Fibroblast of lung (primary cell): ENCODE measurements at regions not wholly inside any gene's neighbourhood (a gene's known extent, or its start where the extent isn't known, plus 50 kb on each side); places are given as distances from the start of the nearest gene placed in this dataset.
A peak's percentile ranks its signal among the peaks of the same experiment; 100 is the strongest.

ENCODE experiments used
- DNase-seq, 2 donors: peaks; one replicate each; pipeline versions ENCODE4 v3.0.0 to v3.0.0-alpha.2; 2010; ENCODE audit warnings: low read depth in 2 of 2
- H2AFZ ChIP-seq: 2 replicates; pipeline ENCODE4 v1.5.1; 2012; ENCODE audit warnings: low read length, control low read depth, inconsistent platforms
- H3K27ac ChIP-seq: 2 replicates; pipeline ENCODE4 v1.5.1; 2011; ENCODE audit warnings: low read length, control low read depth; ENCODE audit not compliant: insufficient read depth
- H3K27me3 ChIP-seq: 2 replicates; pipeline ENCODE4 v1.5.1; 2011; ENCODE audit warnings: mild to moderate bottlenecking, low read length; ENCODE audit not compliant: control insufficient read depth, insufficient read depth
- H3K36me3 ChIP-seq: 2 replicates; pipeline ENCODE4 v1.5.1; 2011; ENCODE audit warnings: low read length; ENCODE audit not compliant: control insufficient read depth, insufficient read depth
- H3K4me1 ChIP-seq: 2 replicates; pipeline ENCODE4 v1.5.1; 2011; ENCODE audit warnings: low read length; ENCODE audit not compliant: control insufficient read depth, insufficient read depth; ENCODE audit errors: extremely low read depth
- H3K4me2 ChIP-seq: 2 replicates; pipeline ENCODE4 v1.5.1; 2011; ENCODE audit warnings: low read length, control low read depth; ENCODE audit not compliant: insufficient read depth; ENCODE audit errors: extremely low read depth
- H3K4me3 ChIP-seq, 4 experiments: fragments of 200-600 bp in 1 of 4; sonication (generic) in 1 of 4; replicated peaks in 1 of 4; 2 replicates each; pipeline ENCODE4 v1.5.1; 2011 to 2016; ENCODE audit warnings: low read length in 4 of 4, low read depth in 3 of 4, mild to moderate bottlenecking in 3 of 4, control low read depth in 2 of 4, inconsistent platforms in 1 of 4, mixed read lengths in 1 of 4; ENCODE audit not compliant: insufficient read depth in 1 of 4; ENCODE audit errors: control extremely low read depth in 1 of 4
- H3K79me2 ChIP-seq: 2 replicates; pipeline ENCODE4 v1.5.1; 2012; ENCODE audit warnings: mild to moderate bottlenecking, low read length, inconsistent platforms; ENCODE audit not compliant: control insufficient read depth, insufficient read depth
- H3K9ac ChIP-seq: 2 replicates; pipeline ENCODE4 v1.5.1; 2011; ENCODE audit warnings: mild to moderate bottlenecking, low read length, control low read depth; ENCODE audit not compliant: insufficient read depth
- H3K9me3 ChIP-seq: 2 replicates; pipeline ENCODE4 v1.5.1; 2012; ENCODE audit warnings: low read depth, low read length; ENCODE audit not compliant: control insufficient read depth, insufficient read depth
- H4K20me1 ChIP-seq: 2 replicates; pipeline ENCODE4 v1.5.1; 2011; ENCODE audit warnings: low read length; ENCODE audit not compliant: control insufficient read depth, insufficient read depth; ENCODE audit errors: extremely low read depth
- CTCF ChIP-seq, 2 donors: IDR thresholded peaks in 1 of 2; conservative IDR thresholded peaks in 1 of 2; 1 replicate in 1 of 2; 2 replicates in 1 of 2; pipeline ENCODE4 v1.5.1; 2011 to 2012; ENCODE audit warnings: low read length in 2 of 2, control low read depth in 1 of 2, inconsistent platforms in 1 of 2, low read depth in 1 of 2, mild to moderate bottlenecking in 1 of 2
- EZH2 ChIP-seq: IDR thresholded peaks from 2 replicates; pipeline ENCODE4 v1.5.1; 2012; ENCODE audit warnings: low read length, control low read depth, mild to moderate bottlenecking; ENCODE audit errors: missing control alignments

GRCh38 chr1:195748969-195749368, 859.3 kb downstream of the KCNT2 start:
- DNase-seq = no peak
- Histone ChIP-seq H3K27ac (no peak overlapping the region), H3K4me2 (no peak overlapping the region), H3K9me3 (no peaks in the 10 kb centered on the region), H3K4me1 (no peaks in the 10 kb centered on the region), H4K20me1 (no peaks in the 10 kb centered on the region), H3K27me3 (no peaks in the 10 kb centered on the region), H3K4me3 (no peak overlapping the region), H3K36me3 (no peaks in the 10 kb centered on the region), H3K79me2 (no peaks in the 10 kb centered on the region), H3K9ac (no peak overlapping the region), H2AFZ (no peak overlapping the region)
- no peak for TF ChIP-seq CTCF (conservative IDR thresholded peaks at IDR 0.05 in 1 of 2, IDR thresholded peaks at IDR 0.05 in 1 of 2; ENCODE audit: low read depth in 1 of 2, low read length in 2 of 2)
- no peak for TF ChIP-seq EZH2

GRCh38 chr1:195745189-195746010, 862.8 kb downstream of the KCNT2 start:
- Histone ChIP-seq H3K27me3 (no peaks in the 10 kb centered on the region), H2AFZ (no peak overlapping the region), H3K9ac (no peak overlapping the region), H3K4me1 (no peaks in the 10 kb centered on the region), H3K36me3 (no peaks in the 10 kb centered on the region), H3K4me2 (no peak overlapping the region), H3K27ac (no peak overlapping the region), H4K20me1 (no peaks in the 10 kb centered on the region), H3K9me3 (no peaks in the 10 kb centered on the region), H3K79me2 (no peaks in the 10 kb centered on the region), H3K4me3 (no peak overlapping the region)
- TF ChIP-seq CTCF (conservative IDR thresholded peaks at IDR 0.05 in 1 of 2, IDR thresholded peaks at IDR 0.05 in 1 of 2; ENCODE audit: low read depth in 1 of 2, low read length in 2 of 2) = no peak
- TF ChIP-seq EZH2 = no peak
- DNase-seq = peak; percentile 9 to 21

- Histone ChIP-seq H3K36me3 (no peaks in the 10 kb centered on the region), H3K4me1 (no peaks in the 10 kb centered on the region), H3K9me3 (no peaks in the 10 kb centered on the region), H4K20me1 (no peaks in the 10 kb centered on the region), H3K9ac (no peak overlapping the region), H3K27ac (no peak overlapping the region), H3K4me3 (no peak overlapping the region), H3K27me3 (no peaks in the 10 kb centered on the region), H3K4me2 (no peak overlapping the region), H2AFZ (no peak overlapping the region), H3K79me2 (no peaks in the 10 kb centered on the region)
- DNase-seq = no peak
- TF ChIP-seq CTCF (conservative IDR thresholded peaks at IDR 0.05 in 1 of 2, IDR thresholded peaks at IDR 0.05 in 1 of 2; ENCODE audit: low read depth in 1 of 2, low read length in 2 of 2) = no peak
- no peak for TF ChIP-seq EZH2
Observed at GRCh38 chr1:195744256-195744655, 864.0 kb downstream of the KCNT2 start.
